CD4-positive, alpha-beta T cell (primary cell): ENCODE measurements at regions not wholly inside any gene's neighbourhood (a gene's known extent, or its start where the extent isn't known, plus 50 kb on each side); places are given as distances from the start of the nearest gene placed in this dataset.

Experiments
- ATAC-seq: fragments of 200-7000 bp; cut with Tn5 transposase; one replicate; pipeline ENCODE4 v1.10.0; 2022; ENCODE audit warnings: mild to moderate bottlenecking; ENCODE audit not compliant: poor library complexity
- CTCF ChIA-PET: fragments of 350-600 bp; sonication (Branson Sonifier 250); formaldehyde crosslinking; loops from one replicate; lab custom pipeline; 2021; ENCODE audit warnings: antibody characterized with exemption, inconsistent platforms; lab: Charles Lee
- POLR2A ChIA-PET: fragments of 350-600 bp; sonication (Branson Sonifier 250); formaldehyde crosslinking; loops from one replicate; lab custom pipeline; 2021; ENCODE audit warnings: antibody characterized with exemption, inconsistent platforms; lab: Charles Lee
- DNase-seq, 14 experiments: peaks; one replicate each; pipeline ENCODE4 v3.0.0-alpha.2; 2013 to 2020; ENCODE audit warnings: mixed read lengths in 2 of 14
- H3K27ac ChIP-seq, 2 donors: one replicate each; pipeline versions ENCODE4 v1.5.1 to v1.7.0; 2013; ENCODE audit warnings: low read length in 2 of 2, low read depth in 1 of 2, mild to moderate bottlenecking in 1 of 2
- H3K27me3 ChIP-seq, 2 experiments: 1 replicate in 1 of 2; 2 replicates in 1 of 2; pipeline versions ENCODE4 v1.6.1 to v1.7.0; 2013; ENCODE audit warnings: low read length in 2 of 2, control low read depth in 1 of 2, mild to moderate bottlenecking in 1 of 2, moderate library complexity in 1 of 2; ENCODE audit not compliant: insufficient read depth in 2 of 2, control insufficient read depth in 1 of 2
- H3K36me3 ChIP-seq: one replicate; pipeline ENCODE4 v1.6.1; 2013; ENCODE audit warnings: low read length, control low read depth; ENCODE audit not compliant: insufficient read depth
- H3K4me1 ChIP-seq: one replicate; pipeline ENCODE4 v1.6.1; 2013; ENCODE audit warnings: low read length, control low read depth; ENCODE audit not compliant: insufficient read depth
- H3K4me3 ChIP-seq: one replicate; pipeline ENCODE4 v1.5.1; 2013; ENCODE audit warnings: mild to moderate bottlenecking, low read length, moderate library complexity
- H3K9me3 ChIP-seq, 2 experiments: 1 replicate in 1 of 2; 2 replicates in 1 of 2; pipeline versions ENCODE4 v1.6.1 to v1.7.0; 2013; ENCODE audit warnings: low read length in 2 of 2, mild to moderate bottlenecking in 2 of 2, control low read depth in 1 of 2, moderate library complexity in 1 of 2; ENCODE audit not compliant: control insufficient read depth in 1 of 2, insufficient read depth in 1 of 2
- H3K27ac Mint-ChIP-seq: one replicate; pipeline ENCODE4 v1.8.0; 2020; ENCODE audit warnings: mixed read lengths
- H3K27me3 Mint-ChIP-seq: one replicate; pipeline ENCODE4 v1.8.0; 2021; ENCODE audit warnings: mixed read lengths
- H3K36me3 Mint-ChIP-seq: one replicate; pipeline ENCODE4 v1.8.0; 2021; ENCODE audit warnings: low read depth, mixed read lengths
- H3K4me1 Mint-ChIP-seq: one replicate; pipeline ENCODE4 v1.8.0; 2021; ENCODE audit warnings: low read depth, mixed read lengths
- H3K4me3 Mint-ChIP-seq: one replicate; pipeline ENCODE4 v1.8.0; 2020; ENCODE audit warnings: mild to moderate bottlenecking, mixed read lengths
- H3K9me3 Mint-ChIP-seq: one replicate; pipeline ENCODE4 v1.8.0; 2020; ENCODE audit warnings: mixed read lengths
- intact Hi-C, 2 experiments: fragments of 100-400 bp; cut with DNase I in 1 of 2; cut with micrococcal nuclease in 1 of 2; formaldehyde crosslinking; loops; one replicate each; pipeline versions ENCODE4 v1.15.1 to v1.9.0; 2023 to 2025; cut with DNase I, micrococcal nuclease
- TF ChIP-seq, protein P1 (sequence below): fragments of 200-600 bp; IDR thresholded peaks from one replicate; pipeline ENCODE4 v1.8.0; 2022; ENCODE audit warnings: antibody characterized with exemption, mild to moderate bottlenecking

- Mint-ChIP-seq H3K27ac (no peak overlapping the region), H3K9me3 (peaks cover 10% of the 10 kb centered on the region), H3K4me1 (no peaks in the 10 kb centered on the region), H3K4me3 (no peak overlapping the region), H3K36me3 (no peaks in the 10 kb centered on the region), H3K27me3 (no peaks in the 10 kb centered on the region)
- ATAC-seq (no peak), DNase-seq (no peak)
- Histone ChIP-seq H3K27ac (no peak overlapping the region), H3K4me3 (no peak overlapping the region), H3K36me3 (no peaks in the 10 kb centered on the region), H3K4me1 (no peaks in the 10 kb centered on the region), H3K27me3 (no peaks in the 10 kb centered on the region), H3K9me3 (peaks cover 0 to 1% of the 10 kb centered on the region in 2 experiments)
- intact Hi-C loops = no loop called here
- ChIA-PET POLR2A (no interaction called here), CTCF (no interaction called here)
- TF ChIP-seq, protein P1, sequence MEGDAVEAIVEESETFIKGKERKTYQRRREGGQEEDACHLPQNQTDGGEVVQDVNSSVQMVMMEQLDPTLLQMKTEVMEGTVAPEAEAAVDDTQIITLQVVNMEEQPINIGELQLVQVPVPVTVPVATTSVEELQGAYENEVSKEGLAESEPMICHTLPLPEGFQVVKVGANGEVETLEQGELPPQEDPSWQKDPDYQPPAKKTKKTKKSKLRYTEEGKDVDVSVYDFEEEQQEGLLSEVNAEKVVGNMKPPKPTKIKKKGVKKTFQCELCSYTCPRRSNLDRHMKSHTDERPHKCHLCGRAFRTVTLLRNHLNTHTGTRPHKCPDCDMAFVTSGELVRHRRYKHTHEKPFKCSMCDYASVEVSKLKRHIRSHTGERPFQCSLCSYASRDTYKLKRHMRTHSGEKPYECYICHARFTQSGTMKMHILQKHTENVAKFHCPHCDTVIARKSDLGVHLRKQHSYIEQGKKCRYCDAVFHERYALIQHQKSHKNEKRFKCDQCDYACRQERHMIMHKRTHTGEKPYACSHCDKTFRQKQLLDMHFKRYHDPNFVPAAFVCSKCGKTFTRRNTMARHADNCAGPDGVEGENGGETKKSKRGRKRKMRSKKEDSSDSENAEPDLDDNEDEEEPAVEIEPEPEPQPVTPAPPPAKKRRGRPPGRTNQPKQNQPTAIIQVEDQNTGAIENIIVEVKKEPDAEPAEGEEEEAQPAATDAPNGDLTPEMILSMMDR = no peak
These were observed 759.6 kb upstream of the TMEM132C start for GRCh38 chr12:127507341-127507740.

DNA sequence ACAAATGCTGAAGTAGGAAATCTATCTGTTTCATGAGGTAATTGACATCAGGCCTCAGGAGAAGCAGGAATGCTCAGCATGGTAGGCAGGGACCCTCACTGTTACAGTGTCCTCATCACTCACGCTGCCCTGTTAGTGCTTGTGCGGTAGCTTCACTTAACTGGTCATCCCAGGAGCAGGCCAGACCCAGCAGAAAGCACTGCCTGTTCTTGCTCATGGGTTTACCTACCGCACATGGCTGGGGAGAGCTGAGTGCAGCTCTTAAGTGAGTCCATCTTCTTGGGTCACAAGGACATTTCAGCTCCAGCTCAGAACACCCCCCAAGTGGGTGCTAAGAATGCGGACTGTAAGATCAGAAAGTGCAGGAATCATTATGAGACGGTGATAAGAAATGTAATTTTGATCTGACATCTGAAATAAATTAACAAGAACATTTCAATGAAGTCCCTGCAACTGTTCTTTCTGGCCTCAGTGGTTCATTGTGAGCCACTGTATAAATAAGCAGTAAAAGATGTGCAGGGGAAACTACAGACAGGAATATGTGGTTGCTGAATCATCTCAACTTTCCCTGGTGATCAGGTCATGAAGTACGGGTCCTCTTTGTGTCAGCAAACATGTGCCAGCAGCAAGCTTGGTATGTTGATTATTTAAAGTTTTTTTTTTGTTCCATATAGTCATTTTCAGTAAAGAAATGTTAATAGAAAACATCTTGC lies 757.7 kb upstream of the TMEM132C start:
- Mint-ChIP-seq H3K9me3 (peaks cover 4% of the 10 kb centered on the region), H3K4me3 (no peak overlapping the region), H3K4me1 (no peaks in the 10 kb centered on the region), H3K36me3 (no peaks in the 10 kb centered on the region), H3K27ac (no peak overlapping the region), H3K27me3 (no peaks in the 10 kb centered on the region)
- Histone ChIP-seq H3K27me3 (no peaks in the 10 kb centered on the region), H3K4me1 (no peaks in the 10 kb centered on the region), H3K4me3 (no peak overlapping the region), H3K27ac (no peak overlapping the region), H3K9me3 (no peaks in the 10 kb centered on the region), H3K36me3 (no peaks in the 10 kb centered on the region)
- ChIA-PET CTCF (no interaction called here), POLR2A (no interaction called here)
- TF ChIP-seq, protein P1 = no peak
- intact Hi-C loops = no loop called here
- no peak for DNase-seq
- ATAC-seq = no peak

DNA sequence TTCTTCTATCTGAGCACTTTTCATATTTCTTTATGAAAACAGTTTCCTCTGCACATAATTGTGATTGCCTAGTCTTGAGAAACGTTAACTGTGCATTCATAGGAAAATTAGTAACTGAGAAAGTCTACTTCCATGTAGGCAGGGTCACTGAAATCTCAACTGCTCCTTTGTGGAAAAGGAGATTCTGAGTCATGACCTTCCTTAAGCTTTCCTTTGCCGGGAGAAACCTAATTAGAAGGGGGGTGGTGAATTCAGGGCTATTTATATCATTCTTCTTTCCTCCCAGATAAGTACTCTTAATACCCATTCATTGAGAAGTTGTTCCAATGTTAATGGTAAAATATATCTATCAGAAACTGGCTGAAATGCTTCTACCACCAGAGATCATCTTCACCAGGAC lies 751.0 kb upstream of the TMEM132C start:
- Histone ChIP-seq H3K27ac (no peak overlapping the region), H3K4me1 (no peaks in the 10 kb centered on the region), H3K4me3 (no peak overlapping the region), H3K36me3 (no peaks in the 10 kb centered on the region), H3K27me3 (no peaks in the 10 kb centered on the region), H3K9me3 (no peaks in the 10 kb centered on the region)
- TF ChIP-seq, protein P1 = no peak
- Mint-ChIP-seq H3K36me3 (no peaks in the 10 kb centered on the region), H3K9me3 (peaks cover 2% of the 10 kb centered on the region), H3K4me1 (no peaks in the 10 kb centered on the region), H3K4me3 (no peak overlapping the region), H3K27me3 (no peaks in the 10 kb centered on the region), H3K27ac (no peak overlapping the region)
- no peak for DNase-seq
- ATAC-seq = no peak
- intact Hi-C loops = no loop called here
- CTCF ChIA-PET = no interaction called here
- POLR2A ChIA-PET = no interaction called here
